HG02852 (cell line): ENCODE measurements at regions not wholly inside any gene's neighbourhood (a gene's known extent, or its start where the extent isn't known, plus 50 kb on each side); places are given as distances from the start of the nearest gene placed in this dataset.

Experiments used
- ATAC-seq: cut with Tn5 transposase; IDR thresholded peaks from one replicate; pipeline ENCODE4 v1.9.1; 2021; ENCODE audit warnings: mild to moderate bottlenecking, moderate library complexity; ENCODE audit not compliant: unreplicated experiment

DNA sequence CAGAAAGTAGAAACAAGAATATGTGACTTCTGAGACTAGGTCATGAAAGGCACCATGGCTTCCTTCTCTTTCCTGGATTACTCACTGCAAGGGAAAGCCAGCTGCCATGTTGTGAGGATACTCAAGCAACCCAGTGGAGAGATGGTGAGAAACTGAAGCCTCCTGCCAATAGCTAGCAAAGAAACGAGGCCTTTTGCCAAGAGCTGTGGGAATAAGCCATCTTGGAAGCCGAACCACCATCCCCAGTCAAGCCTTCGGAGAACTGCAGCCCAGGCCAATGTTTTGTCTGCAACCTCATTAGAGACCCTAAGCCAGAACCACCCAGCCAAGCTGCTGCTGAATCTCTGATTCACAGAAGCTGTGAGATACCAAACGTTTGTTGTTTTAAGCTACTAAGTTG, 104.7 kb upstream of the CRHR1 start:
- ATAC-seq: no peak

DNA sequence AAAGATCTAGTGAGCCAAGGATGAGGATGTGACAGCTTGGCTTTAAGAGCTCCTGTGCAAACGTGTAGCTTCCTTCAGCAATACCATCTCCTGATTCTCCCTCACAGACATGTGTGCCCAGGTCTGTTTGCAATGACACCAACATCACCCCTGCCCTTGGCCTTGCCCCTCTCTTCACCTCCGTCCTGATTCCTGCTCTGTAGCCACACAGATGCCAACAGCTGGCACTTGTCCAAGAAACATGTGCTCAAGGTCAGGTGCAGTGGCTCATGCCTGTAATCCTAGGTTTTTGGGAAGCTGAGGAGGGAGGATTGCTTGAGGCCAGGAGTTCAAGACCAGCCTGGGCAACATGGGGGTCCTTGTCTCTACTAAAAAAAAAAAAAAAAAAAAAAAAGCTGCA, 103.8 kb upstream of the CRHR1 start:
- no peak for ATAC-seq

- ATAC-seq: no peak
Observed at GRCh38 chr17:45681706-45682105, 102.4 kb upstream of the CRHR1 start.

GRCh38 chr17:45686250-45686649, 97.9 kb upstream of the CRHR1 start:
- ATAC-seq: no peak

DNA sequence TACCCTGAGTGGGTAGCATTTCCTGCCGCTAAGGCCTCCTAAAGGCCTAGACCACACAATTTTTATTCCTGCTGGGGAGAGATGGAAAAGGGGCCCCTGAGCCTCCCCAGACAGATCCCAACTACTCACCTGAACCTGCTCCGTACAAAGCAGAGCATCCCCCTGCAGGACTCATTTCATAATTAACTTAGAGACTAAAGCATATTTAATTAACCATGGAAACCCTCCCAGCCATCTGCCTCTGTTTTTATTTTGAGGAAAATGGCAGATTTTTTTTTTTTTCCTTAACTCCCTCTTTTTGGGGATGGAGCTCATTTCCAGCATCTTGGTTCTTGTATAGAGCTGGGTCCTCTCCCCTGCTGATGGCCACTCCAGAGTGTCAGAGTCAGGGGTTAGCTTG, 96.5 kb upstream of the CRHR1 start:
- ATAC-seq: no peak

DNA sequence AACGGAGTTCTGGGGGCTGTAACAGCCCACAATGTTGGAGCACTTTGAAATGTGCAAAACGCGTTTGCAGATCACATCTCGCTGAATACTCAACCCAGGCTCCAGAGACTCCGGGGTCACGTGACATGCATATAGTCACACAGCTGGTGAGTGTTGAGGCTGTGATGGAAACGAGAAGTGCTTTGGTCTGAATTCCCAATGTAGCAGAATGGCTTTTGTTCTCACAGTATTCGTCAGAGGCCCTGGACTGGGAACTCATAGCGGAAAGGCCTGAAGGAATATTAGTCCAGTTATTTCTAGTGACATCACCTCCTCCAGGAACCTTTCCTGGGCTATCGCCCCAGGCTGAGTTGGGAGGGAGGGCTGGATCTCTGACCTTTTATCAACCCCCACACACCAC, 95.8 kb upstream of the CRHR1 start:
- ATAC-seq: no peak

DNA sequence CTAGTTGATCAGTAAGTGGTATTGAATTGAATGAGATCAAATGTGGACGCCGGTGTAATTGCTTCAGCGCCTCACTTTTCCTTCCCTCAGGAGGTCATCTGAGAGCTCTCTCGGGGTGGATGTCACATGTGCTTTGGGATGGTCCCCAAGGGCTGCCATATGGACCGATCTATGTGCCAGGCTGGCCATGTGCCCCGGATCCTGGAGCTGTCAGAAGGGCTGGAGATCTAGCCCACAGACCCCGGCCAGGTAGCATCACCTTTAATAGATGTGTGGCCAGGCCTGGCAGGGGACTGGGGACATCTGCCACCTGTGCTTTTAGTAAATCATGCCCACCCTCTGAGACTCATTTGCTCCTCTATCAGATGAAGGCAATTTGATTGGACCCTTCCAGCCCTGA, 95.3 kb upstream of the CRHR1 start:
- no peak for ATAC-seq

GRCh38 chr17:45689451-45689850, 94.7 kb upstream of the CRHR1 start:
- no peak for ATAC-seq

DNA sequence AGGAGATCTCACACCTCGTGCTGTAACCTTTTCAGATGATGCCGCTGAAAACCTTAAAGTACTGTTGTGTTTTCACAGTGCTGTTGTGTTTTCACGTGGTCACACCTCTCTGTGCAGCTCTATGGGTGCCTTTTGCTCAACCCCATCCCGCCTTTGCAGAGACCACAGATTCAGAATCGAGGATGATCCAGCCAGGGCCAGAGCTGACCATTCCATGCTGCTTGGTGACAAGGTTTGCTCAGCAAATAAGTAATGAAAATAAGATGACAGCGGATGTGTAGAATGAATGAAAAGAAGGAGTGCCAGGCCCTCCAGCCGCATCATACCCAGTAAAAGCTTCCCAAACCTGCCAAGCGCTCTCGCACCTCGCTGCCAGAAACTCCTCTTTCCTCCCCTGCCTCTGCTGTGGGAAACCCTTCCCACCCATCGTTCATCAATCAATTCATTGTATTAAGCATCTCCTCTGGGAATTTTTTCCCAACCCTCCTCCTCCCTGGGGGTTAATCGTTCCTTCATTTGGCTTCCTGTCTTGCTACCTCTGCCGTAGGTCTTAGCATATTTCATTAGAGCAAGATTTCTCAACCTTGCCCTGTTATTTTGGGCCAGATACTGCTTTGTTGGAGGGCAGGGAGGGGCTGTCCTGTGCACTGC, 93.4 kb upstream of the CRHR1 start:
- no peak for ATAC-seq

DNA sequence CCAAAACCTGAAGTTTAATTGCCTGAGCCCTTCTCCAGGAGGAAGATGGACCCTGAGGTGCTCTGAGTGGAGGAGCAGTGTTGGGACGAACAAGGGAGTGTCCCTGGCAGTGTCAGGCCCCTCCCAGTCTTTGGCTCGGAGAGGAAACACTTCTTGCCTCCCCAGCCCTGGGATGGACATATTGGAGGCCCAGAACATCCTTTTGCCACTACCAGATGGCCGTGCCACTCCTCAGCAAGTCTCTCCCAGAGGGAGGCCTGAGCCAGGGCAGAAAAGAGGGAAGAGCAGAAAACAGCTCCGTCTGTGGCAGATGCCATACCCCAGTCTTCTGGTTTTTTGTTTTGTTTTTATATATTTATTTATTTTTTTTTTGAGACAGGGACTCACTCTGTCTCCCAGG, 91.5 kb upstream of the CRHR1 start:
- ATAC-seq: no peak

DNA sequence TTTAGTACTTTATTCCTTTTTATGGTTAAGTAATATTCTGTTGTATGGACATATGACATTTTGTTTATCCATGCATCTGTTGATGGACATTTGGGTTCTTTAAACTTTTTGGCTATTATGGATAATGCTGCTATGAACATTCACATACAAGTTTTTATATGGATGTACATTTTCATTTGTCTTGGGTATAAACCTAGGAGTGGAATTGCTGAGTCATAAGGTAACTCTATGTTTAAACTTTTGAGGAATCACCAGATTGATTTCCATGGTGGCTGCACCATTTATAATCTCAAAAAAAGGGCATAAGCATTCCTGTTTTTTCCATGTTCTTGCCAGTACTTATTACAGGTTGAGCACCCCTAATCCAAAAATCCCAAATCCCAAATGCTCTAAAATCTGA, 90.3 kb upstream of the CRHR1 start:
- ATAC-seq: no peak

DNA sequence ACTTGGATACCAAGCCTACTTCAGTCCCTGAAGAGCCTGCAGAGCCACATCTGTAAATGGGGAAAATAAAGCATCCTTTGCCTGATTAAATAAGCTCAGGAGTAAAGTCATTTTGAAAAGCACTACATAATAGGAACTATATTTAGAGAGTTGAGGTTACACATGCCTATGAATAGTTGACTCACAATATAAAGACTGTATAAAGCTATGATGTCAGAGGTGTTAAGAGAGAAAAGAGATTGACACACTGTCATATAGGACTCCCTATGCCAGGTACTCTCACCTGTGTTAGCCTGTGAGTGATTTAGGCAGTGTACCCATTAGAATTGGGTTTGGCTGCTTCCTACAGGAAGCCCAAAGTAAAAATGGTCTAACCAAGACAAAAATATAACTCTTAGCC, 87.7 kb upstream of the CRHR1 start:
- no peak for ATAC-seq

DNA sequence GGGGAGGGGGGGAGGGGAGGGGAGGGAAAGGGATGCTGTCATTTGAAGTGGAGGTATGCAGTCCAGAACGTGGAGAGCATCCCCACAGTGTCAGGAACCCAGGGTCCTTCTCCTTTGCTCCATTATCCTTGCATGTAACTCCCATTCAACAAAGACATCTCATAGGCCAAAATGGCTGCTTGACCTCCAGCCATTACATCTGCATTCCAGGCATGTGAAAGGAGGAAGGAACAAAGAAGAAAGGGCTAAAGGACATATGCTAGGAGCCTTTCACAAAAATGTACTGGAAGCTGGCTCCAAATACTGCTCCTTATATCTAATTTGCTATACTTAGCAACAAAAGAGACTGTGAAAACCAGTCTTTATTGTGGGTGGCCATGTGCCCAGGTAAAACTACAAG, 87.0 kb upstream of the CRHR1 start:
- no peak for ATAC-seq

GRCh38 chr17:45700171-45701090, 83.7 kb upstream of the CRHR1 start:
- no peak for ATAC-seq

DNA sequence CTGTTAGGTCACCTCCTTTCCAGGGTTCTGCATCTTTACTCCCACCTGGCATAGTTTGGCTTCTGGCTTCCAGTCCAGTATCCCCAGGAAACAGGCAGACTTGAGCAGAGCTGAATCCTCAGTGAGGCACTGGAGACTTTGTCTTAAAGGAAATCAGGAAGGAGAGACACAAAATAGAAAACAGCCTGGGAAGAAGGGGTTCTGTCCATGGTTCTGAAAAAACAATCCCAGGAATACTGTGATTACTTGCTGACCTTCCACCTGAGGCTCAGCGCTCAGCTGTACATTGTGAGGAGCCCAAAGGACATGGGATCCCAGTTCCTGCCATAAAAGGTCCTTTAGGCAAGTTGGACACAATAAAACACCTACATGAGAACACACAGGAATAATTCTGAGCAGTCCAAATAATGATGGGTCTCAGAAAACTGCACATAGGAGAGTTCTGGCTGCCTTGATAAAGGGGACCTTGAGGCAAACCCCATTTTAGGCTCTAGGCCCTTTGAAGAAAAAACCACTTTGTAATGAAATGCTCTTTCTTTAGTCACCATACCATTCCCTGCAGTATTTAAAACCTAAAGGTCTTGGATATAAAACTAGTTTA, 81.4 kb upstream of the CRHR1 start:
- ATAC-seq: no peak

GRCh38 chr17:45703348-45703747, 80.8 kb upstream of the CRHR1 start:
- ATAC-seq: no peak

DNA sequence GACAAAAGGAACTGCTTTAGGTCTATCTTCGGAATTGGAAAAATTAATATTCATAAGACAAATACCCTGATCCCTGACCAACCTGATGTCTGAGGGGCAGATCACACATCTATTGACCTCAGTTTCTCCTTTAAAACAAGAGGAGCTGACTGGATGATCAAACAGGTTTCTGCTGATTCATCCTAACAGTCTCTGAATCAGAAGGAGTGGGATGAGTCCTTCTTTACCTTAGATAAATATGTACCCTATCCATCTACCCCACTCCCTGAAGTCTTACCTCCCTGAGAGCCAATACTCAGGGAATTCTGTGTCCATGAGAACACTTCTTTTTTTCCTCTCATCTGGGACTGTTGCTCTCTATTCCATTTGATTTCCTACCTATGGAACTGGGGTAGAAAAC, 80.3 kb upstream of the CRHR1 start:
- ATAC-seq: no peak

GRCh38 chr17:45704251-45704650, 79.9 kb upstream of the CRHR1 start:
- no peak for ATAC-seq

- no peak for ATAC-seq
Observed at GRCh38 chr17:45705123-45706009, 78.8 kb upstream of the CRHR1 start.

GRCh38 chr17:45706033-45706432, 78.1 kb upstream of the CRHR1 start:
- ATAC-seq: no peak

- ATAC-seq: no peak
Observed at GRCh38 chr17:45708707-45709290, 75.3 kb upstream of the CRHR1 start.
